Activated T-cell treated with anti-CD3 and anti-CD28 coated beads, Interleukin-2, amount 50 U/mL, for 48 hours (primary cell): ENCODE measurements at regions not wholly inside any gene's neighbourhood (a gene's known extent, or its start where the extent isn't known, plus 50 kb on each side); places are given as distances from the start of the nearest gene placed in this dataset.

Experiments
- DNase-seq, 2 experiments: peaks; one replicate each; pipeline ENCODE4 v3.0.0-alpha.2; 2020

DNA sequence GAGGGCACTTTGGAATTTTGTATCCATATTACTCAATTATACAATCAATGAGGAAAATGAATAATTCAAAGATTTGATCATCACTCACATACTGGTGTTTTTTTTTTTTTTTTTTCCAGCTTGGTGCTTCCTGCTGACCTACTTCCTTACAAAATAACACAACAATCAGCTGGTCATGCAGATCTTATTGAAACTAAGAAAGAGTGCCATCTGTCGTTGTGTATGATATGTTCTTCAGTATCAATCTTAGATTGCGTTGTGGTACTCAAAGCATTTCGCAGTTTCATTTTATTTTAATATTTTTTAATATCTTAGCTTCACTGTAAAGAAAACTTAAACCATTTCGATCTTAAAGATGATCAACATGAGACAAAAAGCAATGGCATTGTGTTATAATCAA is 155.6 kb downstream of the OGFRL1 start:
- DNase-seq, result no peak

DNA sequence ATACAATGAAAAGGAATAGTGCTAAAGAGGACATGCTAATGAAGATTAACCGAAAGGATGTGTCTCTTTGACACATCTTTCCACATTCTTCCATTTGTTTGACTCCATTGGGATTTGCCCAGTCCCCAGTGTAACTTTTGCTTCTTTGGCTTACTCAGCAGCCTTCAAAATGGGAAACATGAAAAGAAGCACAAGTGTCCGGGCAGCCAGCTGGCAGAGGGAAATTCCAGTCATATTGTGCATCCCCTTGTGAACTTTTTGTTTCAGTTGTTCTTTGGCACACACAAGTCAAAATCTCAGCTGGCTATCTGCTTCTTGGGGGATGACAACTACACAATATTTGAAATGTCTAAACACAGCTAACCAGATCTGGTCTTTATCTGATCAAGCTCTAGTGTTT is 157.4 kb downstream of the OGFRL1 start:
- no peak for DNase-seq

DNA sequence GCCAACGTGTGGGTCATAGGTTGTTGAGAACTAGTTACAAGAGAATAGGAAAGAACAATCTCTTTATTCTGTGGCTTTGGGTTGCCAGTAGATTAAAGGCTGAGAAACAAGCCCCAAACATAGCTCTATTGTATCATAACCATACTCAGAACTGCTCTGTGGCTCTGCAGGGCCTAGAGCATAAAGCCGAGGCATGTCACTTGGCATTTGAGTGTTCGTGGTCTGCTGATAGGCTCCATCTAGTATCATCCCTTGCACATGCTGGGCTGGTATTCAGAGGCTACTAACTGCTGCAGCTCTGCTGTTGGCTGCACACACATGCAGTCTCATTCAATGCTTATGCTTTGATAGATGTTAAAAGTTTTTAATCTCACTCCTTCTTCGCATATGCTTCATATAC is 157.9 kb downstream of the OGFRL1 start:
- DNase-seq, result no peak

DNA sequence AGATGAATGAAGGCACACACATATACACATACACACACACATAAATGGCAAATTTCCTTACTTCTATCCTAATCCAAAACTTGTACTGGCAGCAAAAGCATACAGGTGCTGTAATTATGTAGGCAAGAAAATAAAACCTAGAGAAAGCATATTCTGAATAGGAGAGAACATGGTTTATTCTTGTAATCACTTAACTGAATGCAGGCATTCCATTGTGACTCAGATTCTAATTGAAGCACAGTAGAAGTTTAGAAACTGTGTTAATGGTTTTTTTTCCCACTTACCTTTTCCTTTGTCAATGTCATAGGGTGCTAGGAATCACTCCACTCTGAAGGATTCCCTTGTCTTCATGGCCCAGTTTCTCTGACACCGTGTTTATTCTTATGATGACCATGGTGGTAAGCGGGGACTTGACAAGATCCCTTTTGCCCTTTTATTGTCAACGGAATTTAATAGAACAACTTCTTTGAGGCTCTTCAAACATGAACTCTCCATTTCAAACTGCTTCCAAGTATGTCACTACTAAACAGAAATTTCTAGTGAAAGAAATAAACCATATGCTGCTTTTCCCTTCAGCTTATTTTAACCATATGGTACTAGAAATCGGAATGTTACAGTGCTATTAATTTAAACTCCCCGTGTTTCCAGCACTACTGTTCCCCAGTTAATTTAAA is 164.2 kb downstream of the OGFRL1 start:
- no peak for DNase-seq

DNA sequence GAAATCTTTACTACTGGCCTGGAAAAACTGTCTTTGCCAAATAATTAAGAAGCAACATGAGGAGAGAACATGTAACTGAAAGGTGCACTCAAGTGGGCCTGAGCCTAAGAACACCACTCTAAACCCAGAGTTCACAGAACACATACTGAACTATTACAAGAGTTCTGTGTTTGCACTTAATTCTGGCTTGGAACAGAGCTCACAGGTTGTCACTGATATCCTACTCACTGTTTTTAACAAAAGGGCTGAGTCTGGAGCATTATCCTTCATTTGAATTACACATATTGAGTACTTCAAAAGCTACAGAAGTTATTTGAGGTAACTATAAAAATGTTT is 164.7 kb downstream of the OGFRL1 start:
- DNase-seq, result no peak

DNA sequence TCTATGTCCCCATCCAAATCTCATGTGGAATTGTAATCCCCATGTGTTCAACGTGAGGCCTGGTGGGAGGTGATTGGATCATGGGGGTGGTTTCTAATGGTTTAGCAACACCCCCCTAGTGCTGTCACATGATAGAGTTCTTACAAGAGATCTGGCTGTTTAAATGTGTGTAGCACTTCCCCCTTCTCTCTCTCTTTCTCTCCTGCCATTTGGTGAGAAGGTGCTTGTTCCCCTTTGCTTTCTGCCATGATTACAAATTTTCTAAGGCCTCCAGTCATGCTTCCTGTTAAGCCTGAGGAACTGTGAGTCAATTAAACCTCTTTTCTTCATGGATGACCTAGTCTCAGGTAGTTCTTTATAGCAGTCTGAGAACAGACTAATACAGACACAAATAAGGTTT is 165.4 kb downstream of the OGFRL1 start:
- no peak for DNase-seq

DNA sequence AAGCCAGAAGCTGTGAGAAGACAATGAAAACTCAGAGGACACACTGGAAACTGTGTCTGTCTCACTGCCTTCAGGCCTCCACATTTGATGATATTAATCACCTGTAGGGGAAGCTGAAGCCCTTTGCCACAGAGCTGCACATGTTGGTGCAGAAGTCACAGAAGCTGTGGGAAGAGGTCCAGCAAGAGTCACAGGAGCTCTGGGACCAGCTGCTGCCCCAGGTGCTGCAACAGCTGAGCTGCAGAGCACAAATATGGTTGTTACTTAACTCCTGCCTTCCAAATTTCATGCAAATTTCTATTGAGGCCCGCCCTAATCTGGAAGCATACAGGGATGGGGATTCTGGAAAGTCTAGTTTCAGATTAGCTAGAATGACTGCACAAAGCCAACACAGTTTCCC is 169.3 kb downstream of the OGFRL1 start:
- DNase-seq, result no peak

DNA sequence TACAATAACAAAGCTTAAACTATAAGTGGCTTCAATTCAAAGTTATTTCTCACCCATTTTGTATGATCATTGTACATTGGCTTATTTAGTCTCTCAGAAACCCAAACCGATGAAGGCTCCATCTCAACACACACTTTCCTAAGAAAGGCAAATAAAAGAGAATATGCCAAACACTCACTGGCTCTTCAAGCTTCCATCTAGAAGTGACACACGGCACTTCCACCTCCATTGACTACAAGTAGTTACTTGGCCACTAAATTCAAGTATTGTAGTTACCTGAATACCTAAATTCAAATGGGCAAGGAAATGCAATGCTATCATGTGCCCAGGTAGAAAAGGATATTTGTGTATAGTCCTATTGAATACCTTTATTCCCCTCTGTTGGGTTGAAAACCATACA is 170.6 kb downstream of the OGFRL1 start:
- DNase-seq, result no peak

DNA sequence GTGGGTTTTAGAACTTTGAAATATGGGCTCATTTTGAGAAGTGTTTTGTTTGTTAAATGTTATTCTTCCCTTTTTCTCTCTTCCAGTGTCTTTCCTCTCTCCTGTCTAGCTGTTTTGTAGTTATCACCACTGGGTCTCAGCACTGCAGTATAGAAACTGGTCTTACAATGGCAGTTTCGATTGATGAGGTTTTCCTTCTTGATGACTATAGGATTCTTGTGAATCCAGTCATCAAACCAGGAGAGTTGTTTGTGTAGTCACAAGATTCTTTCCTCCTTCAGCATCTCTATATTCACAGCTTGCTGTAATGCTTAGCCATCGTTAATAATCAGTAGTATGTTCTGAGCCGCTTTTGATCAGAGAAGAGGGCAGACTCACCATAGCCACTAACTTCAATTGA is 172.3 kb downstream of the OGFRL1 start:
- no peak for DNase-seq

DNA sequence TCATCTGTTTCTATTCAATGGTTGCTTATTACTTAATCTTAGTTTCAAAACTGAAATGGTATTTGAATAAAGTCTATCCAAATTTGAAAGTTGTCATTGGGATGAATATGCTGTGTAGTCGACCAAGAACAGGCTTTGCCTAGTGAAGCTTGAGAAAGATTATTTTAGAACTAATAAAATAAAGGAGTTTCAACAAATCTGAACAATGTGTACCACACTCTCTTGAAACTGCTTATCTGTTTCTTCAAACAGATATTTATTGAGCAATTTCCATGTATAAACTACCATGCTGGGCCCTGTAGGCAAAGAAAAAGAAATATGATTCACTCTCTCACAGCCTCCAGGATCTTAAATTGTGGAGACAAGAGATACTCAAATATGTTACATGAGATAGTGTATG is 174.4 kb downstream of the OGFRL1 start:
- no peak for DNase-seq

DNA sequence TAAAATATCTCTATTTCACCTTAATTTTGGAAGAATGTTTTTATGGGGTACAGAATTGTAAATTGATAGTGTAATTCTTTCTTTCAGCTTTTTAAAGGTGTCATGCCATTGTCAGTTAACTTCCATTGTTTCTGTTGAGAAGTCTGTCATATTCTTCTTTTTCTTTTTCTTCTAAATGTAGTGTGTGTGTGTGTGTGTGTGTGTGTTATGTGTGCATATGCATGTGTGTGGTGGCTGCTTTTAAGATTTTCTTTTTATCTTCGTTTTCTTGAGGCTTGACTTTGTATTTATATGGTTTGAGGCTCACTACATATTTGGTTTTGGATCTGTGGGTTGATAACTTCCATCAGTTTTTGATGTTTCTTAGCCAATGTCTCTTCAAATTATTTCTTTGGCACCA is 176.5 kb downstream of the OGFRL1 start:
- no peak for DNase-seq

DNA sequence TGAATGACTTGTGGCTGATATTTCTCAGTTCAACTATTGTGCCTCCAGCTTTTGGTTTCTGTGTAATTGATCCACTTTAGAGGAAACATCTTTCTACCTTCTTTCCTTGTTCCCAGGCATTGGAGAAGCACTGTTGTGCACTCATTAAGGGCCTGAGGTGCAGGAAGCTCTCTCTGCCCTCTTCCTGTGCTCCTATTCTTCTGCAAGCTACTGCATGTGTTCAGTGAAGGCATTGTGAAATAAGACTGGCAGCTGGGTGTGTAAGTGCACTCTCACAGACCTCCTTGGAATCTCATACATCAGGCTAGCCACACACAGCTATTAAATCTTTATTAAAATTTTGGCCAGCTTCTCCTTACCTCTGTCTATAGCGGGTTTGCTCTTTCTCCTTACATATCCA is 177.8 kb downstream of the OGFRL1 start:
- no peak for DNase-seq

DNA sequence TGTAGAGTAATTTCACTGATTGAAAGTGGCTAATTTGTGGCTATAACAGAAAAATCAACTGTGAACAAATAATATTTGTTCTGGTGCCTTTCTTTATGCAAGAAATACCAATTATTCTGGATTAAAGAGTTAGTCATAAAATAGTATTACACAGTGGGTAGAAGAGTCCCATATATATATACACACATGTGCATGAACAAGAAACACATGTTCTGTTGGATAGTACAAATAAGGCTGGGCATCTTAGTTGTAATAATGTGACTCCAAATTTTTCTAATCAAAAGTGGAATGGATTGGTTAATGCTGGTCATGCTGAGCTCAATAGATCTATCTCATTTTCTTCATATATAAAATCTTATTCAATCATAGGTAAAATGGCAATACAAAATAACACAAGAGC is 179.4 kb downstream of the OGFRL1 start:
- no peak for DNase-seq

DNA sequence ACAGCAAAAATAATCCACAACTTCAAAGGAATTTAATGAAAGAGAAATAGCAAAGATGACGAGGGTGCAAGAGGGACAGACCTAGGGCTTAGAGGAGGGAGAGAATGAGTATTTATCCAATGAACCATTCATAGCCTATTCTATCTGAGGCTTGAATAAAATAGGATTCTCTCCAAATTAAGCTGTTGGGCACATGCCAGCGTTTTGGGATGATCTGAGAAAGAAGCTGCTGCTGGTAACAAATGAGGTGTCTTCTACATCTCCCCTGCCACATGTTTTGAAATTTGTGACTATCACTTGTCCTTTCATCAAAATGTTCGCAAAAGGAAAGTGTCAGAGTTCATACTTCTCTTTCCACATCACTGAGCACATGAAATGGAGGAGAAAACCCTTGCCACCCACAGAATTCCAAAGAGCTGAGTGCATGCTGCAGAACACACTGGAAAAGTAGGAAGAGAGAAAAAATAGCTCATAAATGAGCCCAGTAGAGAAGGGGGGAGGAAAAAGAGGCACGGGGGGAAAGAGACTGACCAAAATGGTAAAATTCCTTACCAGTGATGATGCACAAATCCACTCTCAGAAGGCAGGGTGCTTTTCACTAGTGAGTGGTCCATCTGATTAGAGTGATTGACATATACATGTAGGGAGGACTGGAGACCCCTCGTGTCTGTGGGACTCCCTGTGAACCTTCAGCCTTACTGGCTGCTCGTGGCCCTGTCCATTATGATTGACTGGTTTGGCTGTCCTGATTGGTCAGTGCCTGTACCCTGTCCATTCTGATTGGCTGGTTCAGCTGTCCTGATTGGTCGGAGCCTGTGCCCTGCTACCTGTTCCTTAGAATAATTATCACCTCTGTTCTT is 180.5 kb downstream of the OGFRL1 start:
- DNase-seq, result no peak

DNA sequence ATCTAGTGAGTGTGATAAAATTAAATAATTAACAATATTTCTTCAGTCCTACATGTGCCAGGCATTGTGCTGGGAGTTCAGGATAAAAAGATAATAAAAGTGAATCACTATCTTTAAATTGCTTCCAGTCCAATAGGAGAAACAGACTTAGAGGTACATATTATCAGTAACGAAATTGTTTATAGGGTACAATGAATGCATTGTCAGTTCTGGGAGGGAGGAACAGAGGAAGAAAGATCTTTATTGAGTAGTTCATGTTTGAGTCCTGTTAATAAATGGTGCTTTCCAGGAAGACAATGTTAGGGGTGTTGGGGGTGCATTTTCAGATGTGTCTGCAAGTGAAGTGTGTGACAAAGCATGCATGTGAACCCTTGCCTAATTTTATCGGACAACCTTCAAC is 183.1 kb downstream of the OGFRL1 start:
- DNase-seq, result no peak

DNA sequence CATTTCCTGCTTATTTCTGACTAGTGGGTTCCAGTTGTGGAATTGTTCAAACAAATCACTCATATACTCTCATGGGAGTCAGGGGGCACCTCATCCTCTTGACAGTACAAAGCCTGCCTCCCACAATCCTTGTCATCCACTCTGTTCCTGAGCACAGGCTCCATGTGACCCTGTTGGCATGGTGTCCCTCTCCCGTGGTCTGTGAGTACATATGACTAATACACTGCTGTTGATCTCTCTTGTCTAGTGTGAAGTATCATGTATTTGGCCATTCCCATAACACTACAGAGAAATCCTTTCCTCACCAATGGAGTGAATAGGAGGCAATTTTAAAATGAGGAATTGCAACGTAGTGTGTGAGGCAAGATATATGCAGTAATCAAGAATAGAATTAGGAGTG is 185.3 kb downstream of the OGFRL1 start:
- no peak for DNase-seq

DNA sequence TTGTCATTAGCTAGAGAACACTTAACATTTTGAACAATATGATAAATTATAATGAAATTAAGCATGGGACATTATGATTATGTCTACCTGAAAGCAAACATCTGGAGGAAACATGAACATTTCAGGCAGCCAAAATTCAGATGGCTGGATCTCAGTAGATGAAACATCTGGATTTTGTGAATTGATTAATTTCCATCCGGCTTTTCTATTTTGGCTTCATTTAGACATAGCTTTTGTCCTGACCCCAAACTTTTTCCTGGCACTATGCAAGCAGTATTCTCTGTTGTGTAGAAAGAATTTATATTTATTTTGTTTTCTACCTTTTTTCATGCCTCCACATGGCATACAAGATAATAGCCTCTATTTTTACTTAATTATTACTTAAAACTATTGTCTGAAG is 186.3 kb downstream of the OGFRL1 start:
- no peak for DNase-seq

DNA sequence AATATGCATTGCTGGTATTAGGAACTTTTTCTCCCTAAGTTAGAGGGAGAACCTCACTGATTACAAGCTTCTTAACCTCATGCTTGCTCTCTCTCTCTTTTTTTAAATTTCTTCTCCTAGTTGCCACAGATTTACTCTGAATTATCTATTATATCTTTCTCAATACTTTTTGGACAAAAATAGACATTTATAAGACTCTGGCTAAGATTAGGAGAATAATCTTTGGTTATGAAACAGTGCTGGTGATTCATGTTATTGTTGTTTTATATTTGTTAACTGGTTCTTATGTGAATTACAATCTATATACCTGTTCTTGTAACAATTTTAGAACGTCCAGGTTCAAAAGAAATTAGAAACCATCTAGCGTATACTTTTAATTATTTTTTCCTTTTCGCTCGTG is 187.8 kb downstream of the OGFRL1 start:
- no peak for DNase-seq

DNA sequence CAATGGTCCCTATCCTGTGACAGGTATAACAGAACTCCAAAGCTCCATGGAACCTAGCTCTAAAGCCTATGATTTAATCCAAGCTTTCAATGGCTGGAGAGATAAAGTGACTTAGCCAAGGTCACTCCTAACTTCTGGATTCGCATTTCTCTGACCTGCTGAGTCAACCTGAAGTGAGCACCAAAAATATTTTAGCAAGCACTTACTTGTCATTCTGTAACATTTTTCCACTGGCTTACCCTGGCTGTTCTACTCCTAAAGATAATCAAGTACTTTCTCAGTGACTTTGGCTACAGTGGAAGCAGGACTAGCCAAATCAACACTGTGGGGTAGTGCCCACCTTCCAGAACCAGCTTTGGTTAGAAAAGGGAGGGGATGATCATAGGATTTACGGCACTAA is 188.3 kb downstream of the OGFRL1 start:
- no peak for DNase-seq

DNA sequence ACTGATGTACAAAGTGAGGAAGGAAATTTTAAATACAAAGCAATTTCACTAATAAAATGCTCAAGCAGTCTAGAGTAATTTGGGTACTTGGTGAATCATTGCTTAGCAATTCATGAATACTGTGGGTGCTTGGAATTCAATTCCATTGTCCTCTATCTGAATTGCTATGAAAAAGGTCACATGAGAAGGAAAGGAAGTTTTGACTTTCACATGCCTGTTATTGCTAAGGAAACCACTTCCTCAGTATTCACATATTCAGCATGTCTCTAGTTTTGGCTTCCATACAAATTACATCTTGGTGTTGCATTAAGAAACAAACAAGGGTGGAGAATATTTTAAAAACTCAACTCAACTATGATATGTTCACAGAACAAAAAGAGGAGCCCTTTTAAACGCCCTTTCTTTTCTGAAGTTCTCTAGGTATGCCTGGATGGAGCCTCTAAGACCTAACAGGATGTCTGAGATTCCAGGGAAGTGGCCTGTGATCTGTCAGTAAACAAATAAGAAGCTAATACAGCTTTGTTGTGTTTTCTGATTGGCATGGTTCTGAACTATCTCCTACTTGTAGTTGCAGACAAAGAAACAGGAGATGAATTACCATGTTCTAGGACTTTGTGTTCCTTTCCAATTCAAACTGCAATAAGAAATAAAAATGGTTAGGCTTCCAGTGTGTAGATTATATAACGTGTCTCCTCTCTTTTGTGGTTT is 190.4 kb downstream of the OGFRL1 start:
- DNase-seq, result no peak

DNA sequence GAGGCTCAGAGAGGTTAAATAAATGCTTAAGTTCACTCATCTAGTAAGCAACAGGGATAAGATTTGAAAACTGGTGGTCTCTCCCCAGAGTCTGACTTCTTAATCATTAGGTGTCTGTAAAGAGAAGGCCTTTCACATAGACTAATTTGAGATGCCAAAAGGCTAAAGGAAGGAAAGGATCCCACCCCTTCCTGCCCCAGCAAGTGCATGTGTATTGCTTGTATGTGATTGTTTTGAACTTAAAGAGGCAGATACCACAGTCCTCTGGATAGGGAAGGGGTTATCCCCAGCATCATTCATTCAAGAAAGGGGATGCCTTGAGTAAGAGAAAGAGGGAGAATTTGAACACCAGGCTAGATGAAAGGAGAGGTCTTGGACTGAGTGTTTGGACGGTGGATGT is 192.0 kb downstream of the OGFRL1 start:
- DNase-seq, result no peak

DNA sequence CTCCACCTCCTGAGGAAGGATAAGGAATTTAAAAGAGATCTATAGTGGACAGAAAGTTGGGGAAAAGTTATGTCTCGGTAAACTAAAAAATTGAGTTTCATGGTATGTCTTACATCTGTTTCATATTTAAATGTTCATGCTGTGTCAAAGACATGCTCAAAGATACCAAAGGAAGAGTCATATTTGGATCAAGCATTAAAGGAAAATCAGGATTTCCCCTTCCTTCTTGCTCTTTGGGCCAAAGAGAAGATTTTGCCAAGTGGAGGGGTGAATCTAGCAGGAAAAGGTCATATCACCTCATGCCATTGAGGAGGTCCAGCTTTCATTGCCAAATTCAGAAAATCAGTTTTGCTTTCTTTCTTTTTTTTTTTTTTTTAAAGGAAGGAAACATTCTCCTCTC is 192.4 kb downstream of the OGFRL1 start:
- DNase-seq, result no peak

DNA sequence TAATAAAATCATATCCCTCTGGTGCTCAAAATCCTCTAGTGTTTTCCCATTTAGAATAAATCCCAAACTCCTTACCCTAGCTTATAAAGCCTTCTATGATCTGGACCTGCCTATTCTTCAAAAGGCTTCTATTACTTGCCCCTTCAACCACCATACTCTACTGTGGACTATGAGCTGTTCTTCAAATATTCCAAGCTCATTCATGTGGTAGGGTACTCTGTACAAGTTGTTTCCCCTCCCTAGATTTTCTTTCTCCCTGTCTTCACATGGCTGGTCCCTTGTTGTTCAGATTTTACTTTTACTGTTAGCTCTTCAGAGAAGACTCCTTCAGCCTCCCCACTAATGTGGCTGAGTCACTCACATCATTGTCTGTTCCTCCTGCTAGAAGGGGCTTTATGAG is 193.2 kb downstream of the OGFRL1 start:
- DNase-seq, result no peak

DNA sequence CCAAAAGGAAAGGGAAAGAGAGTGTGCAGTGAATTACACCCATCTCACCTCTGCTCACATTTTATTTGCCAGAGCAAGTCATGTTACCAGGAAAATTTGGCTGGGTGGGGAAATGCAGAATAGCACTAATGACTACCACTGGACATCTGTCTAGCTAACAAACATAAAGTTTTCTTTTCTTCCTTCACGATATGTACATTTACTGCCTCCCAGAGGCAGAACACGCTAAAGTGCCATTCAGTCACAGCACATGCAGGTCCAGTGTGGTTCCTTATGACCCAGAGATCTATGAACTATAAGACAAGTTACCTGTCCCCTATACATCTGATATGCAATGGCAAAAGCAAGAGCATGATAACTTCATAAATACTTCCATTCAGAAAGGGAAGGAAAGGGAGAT is 194.1 kb downstream of the OGFRL1 start:
- no peak for DNase-seq
